Neuronal stem cell (in vitro differentiated cells): ENCODE measurements at regions not wholly inside any gene's neighbourhood (a gene's known extent, or its start where the extent isn't known, plus 50 kb on each side); places are given as distances from the start of the nearest gene placed in this dataset.

ENCODE experiments used
- DNase-seq: peaks from one replicate; pipeline ENCODE4 v3.0.0-alpha.2; 2013; ENCODE audit warnings: low spot score
- H2AFZ ChIP-seq: one replicate; pipeline ENCODE4 v1.6.1; 2013; ENCODE audit warnings: mild to moderate bottlenecking, low read length, inconsistent platforms
- H2AK5ac ChIP-seq: 2 replicates; pipeline ENCODE4 v1.6.1; 2013; ENCODE audit warnings: low read depth, mild to moderate bottlenecking, inconsistent platforms, low read length, moderate library complexity, mixed read lengths
- H2BK120ac ChIP-seq: 2 replicates; pipeline ENCODE4 v1.6.1; 2013; ENCODE audit warnings: low read depth, mild to moderate bottlenecking, inconsistent platforms, low read length, moderate library complexity, mixed read lengths
- H2BK12ac ChIP-seq: one replicate; pipeline ENCODE4 v1.6.1; 2013; ENCODE audit warnings: low read length, inconsistent platforms
- H2BK15ac ChIP-seq: 2 replicates; pipeline ENCODE4 v1.6.1; 2013; ENCODE audit warnings: mild to moderate bottlenecking, low read length, inconsistent platforms, mixed read lengths
- H2BK5ac ChIP-seq: one replicate; pipeline ENCODE4 v1.6.1; 2013; ENCODE audit warnings: inconsistent platforms, mild to moderate bottlenecking, low read length, moderate library complexity
- H3K14ac ChIP-seq: one replicate; pipeline ENCODE4 v1.6.1; 2013; ENCODE audit warnings: low read length, inconsistent platforms
- H3K18ac ChIP-seq: 2 replicates; pipeline ENCODE4 v1.6.1; 2013; ENCODE audit warnings: low read length, inconsistent platforms
- H3K23ac ChIP-seq: 2 replicates; pipeline ENCODE4 v1.6.1; 2013; ENCODE audit warnings: low read depth, mild to moderate bottlenecking, mixed read lengths, low read length, inconsistent platforms; ENCODE audit not compliant: poor library complexity
- H3K27ac ChIP-seq: replicated peaks from 3 replicates; pipeline ENCODE4 v1.5.1; 2013; ENCODE audit warnings: low read length, inconsistent platforms
- H3K27me3 ChIP-seq, 3 experiments: 2 replicates each; pipeline ENCODE4 v1.6.1; 2013; ENCODE audit warnings: low read length in 3 of 3, mild to moderate bottlenecking in 2 of 3, inconsistent platforms in 1 of 3, low read depth in 1 of 3, mixed read lengths in 1 of 3, moderate library complexity in 1 of 3; ENCODE audit not compliant: control insufficient read depth in 3 of 3, insufficient read depth in 3 of 3
- H3K36me3 ChIP-seq, 2 donors: replicated peaks in 1 of 2; 2 replicates each; pipeline ENCODE4 v1.6.1; 2013; ENCODE audit warnings: low read length in 2 of 2; ENCODE audit not compliant: control insufficient read depth in 2 of 2, insufficient read depth in 2 of 2
- H3K4ac ChIP-seq: 2 replicates; pipeline ENCODE4 v1.6.1; 2013; ENCODE audit warnings: inconsistent platforms, mild to moderate bottlenecking, low read length, moderate library complexity
- H3K4me1 ChIP-seq, 2 donors: 1 replicate in 1 of 2; 2 replicates in 1 of 2; pipeline ENCODE4 v1.6.1; 2013; ENCODE audit warnings: low read length in 2 of 2, low read depth in 1 of 2; ENCODE audit not compliant: control insufficient read depth in 2 of 2, insufficient read depth in 1 of 2
- H3K4me2 ChIP-seq: one replicate; pipeline ENCODE4 v1.6.1; 2013; ENCODE audit warnings: mild to moderate bottlenecking, low read length, inconsistent platforms; ENCODE audit not compliant: insufficient read depth, poor library complexity, severe bottlenecking
- H3K4me3 ChIP-seq, 2 donors: 2 replicates each; pipeline ENCODE4 v1.5.1; 2013; ENCODE audit warnings: low read length in 2 of 2, mild to moderate bottlenecking in 2 of 2, inconsistent platforms in 1 of 2, moderate library complexity in 1 of 2
- H3K79me1 ChIP-seq: one replicate; pipeline ENCODE4 v1.6.1; 2013; ENCODE audit warnings: low read depth, mild to moderate bottlenecking, inconsistent platforms, low read length, moderate library complexity
- H3K9ac ChIP-seq: one replicate; pipeline ENCODE4 v1.6.1; 2013; ENCODE audit warnings: mild to moderate bottlenecking, low read depth, low read length, inconsistent platforms; ENCODE audit not compliant: poor library complexity
- H3K9me3 ChIP-seq, 2 donors: replicated peaks in 1 of 2; 2 replicates each; pipeline versions ENCODE3 to v1.6.1; 2013; ENCODE audit warnings: low read length in 2 of 2, mild to moderate bottlenecking in 2 of 2, inconsistent platforms in 1 of 2, low read depth in 1 of 2, mixed read lengths in 1 of 2, moderate library complexity in 1 of 2; ENCODE audit not compliant: control insufficient read depth in 2 of 2, insufficient read depth in 1 of 2
- H4K8ac ChIP-seq: one replicate; pipeline ENCODE4 v1.6.1; 2013; ENCODE audit warnings: low read depth, mild to moderate bottlenecking, inconsistent platforms, low read length, moderate library complexity
- H4K91ac ChIP-seq: one replicate; pipeline ENCODE4 v1.6.1; 2013; ENCODE audit warnings: low read length, low read depth, mild to moderate bottlenecking, inconsistent platforms; ENCODE audit not compliant: poor library complexity
- WGBS, 2 donors: extraction: QIAGEN DNeasy Blood & Tissue Kit; methylation state at CpG; one replicate each; pipeline ENCODE4 v1.1.7; 2013; ENCODE audit warnings: missing lambda C conversion rate in 2 of 2, mixed read lengths in 1 of 2; ENCODE audit not compliant: insufficient read length in 2 of 2, insufficient replicate concordance in 1 of 2; ENCODE audit errors: extremely low coverage in 2 of 2; 5-methylcytosine and 5-hydroxymethylcytosine counted together

DNA sequence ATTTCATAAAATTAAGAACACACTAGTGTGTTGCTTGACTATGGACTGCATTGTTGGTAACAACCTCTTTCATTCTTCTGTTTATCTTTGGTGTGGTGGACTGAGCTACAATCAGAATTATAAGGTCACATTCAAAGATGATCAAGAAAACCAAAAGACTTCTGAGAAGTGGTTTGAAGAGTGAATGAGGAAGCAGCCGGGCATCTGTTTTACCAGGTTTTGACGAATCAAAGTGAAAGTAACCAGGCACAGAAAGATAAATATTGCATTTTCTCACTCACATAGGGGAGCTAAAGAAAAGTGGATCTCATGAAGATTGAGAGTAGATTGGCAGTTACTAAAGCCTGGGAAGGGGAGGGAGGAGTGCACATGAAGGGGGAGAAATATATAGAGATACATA is 589.1 kb downstream of the ZNF608 start:
- H2AK5ac ChIP-seq: no peak overlapping the region
- DNase-seq: no peak
- H3K4me3 ChIP-seq: no peak overlapping the region
- H2BK15ac ChIP-seq: no peak overlapping the region
- WGBS, 2 donors: no CpG with 5 or more reads among the region's 2 CpGs
- no peaks in the 10 kb centered on the region for H3K27me3 ChIP-seq
- no peak overlapping the region for H2BK12ac ChIP-seq
- H2BK120ac ChIP-seq: no peak overlapping the region
- no peak overlapping the region for H4K91ac ChIP-seq
- peaks cover 0 to 26% of the 10 kb centered on the region in 2 donors for H3K9me3 ChIP-seq
- no peaks in the 10 kb centered on the region for H3K4me1 ChIP-seq
- no peak overlapping the region for H2BK5ac ChIP-seq
- H3K36me3 ChIP-seq: no peaks in the 10 kb centered on the region
- H3K23ac ChIP-seq: no peak overlapping the region
- no peak overlapping the region for H2AFZ ChIP-seq
- H3K9ac ChIP-seq: no peak overlapping the region
- no peak overlapping the region for H3K4me2 ChIP-seq
- no peak overlapping the region for H3K27ac ChIP-seq
- H3K14ac ChIP-seq: no peak overlapping the region
- H3K4ac ChIP-seq: no peak overlapping the region
- H3K79me1 ChIP-seq: no peaks in the 10 kb centered on the region
- H4K8ac ChIP-seq: no peak overlapping the region
- H3K18ac ChIP-seq: no peak overlapping the region

DNA sequence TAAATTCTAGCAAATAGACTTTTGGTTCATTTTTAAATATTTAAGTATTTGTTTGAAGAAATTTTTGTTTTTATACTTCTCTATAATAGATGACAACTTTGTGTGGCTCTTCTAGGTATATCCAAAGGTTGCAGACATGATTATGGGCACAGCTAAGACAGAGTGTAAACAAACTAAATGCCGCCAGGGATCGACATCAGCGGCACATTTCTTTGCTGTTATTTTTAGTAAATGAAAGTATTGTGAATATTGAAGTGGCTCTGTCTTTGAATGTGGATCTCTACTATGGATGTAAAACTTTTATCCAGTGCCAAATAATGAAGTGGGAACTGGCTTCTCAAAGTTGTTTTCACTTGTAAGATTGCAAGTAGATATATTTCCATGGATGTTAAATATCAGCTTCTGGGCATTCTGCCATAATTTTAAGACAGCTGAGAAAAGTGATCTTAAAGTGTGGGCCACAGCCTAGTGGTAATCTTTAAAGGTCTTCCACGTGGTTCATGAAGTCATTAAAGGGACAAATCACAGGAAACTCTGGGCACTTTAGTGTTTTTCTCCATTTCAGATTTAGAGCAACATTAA is 589.9 kb downstream of the ZNF608 start:
- H3K4me1 ChIP-seq: no peaks in the 10 kb centered on the region

DNA sequence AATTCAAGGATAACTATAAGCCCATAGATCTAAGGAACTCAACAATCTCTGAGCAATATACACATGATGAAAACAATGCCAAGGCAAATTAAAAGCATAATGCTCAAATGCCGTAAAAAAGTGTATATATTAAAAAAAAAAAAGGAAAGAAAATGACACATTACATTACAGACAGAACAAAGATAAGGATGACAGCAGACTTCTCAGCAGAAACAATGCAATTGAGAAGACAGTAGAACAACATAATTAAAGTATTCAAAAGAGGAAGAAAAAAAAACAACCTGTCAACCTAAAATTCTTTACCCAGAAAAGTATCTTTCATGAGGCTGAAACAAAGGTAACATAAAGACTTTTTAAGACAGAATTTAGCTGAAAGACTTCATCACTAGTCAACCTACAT is 591.7 kb downstream of the ZNF608 start:
- no peaks in the 10 kb centered on the region for H3K27me3 ChIP-seq
- no peak overlapping the region for H2BK120ac ChIP-seq
- H2AK5ac ChIP-seq: no peak overlapping the region
- no peak overlapping the region for H2BK5ac ChIP-seq
- no peak overlapping the region for H4K8ac ChIP-seq
- H2AFZ ChIP-seq: no peak overlapping the region
- H3K9me3 ChIP-seq: peaks cover 0 to 19% of the 10 kb centered on the region in 2 donors
- H3K23ac ChIP-seq: no peak overlapping the region
- no peak for DNase-seq
- no peak overlapping the region for H3K4ac ChIP-seq
- no peak overlapping the region for H3K27ac ChIP-seq
- H2BK15ac ChIP-seq: no peak overlapping the region
- H2BK12ac ChIP-seq: no peak overlapping the region
- no peak overlapping the region for H4K91ac ChIP-seq
- no peaks in the 10 kb centered on the region for H3K79me1 ChIP-seq
- no peak overlapping the region for H3K18ac ChIP-seq
- H3K4me3 ChIP-seq: no peak overlapping the region
- no peaks in the 10 kb centered on the region for H3K36me3 ChIP-seq
- H3K4me1 ChIP-seq: no peaks in the 10 kb centered on the region
- WGBS, 2 donors: no CpG with 5 or more reads among the region's 1 CpG
- H3K4me2 ChIP-seq: no peak overlapping the region
- H3K14ac ChIP-seq: no peak overlapping the region
- H3K9ac ChIP-seq: no peak overlapping the region

More for the DNA sequence above, 589.9 kb downstream of the ZNF608 start:
- H2BK15ac ChIP-seq: no peak overlapping the region
- no peak overlapping the region for H3K4me2 ChIP-seq
- H3K9ac ChIP-seq: no peak overlapping the region
- no peak overlapping the region for H3K27ac ChIP-seq
- no peak overlapping the region for H2BK120ac ChIP-seq
- no peak overlapping the region for H4K8ac ChIP-seq
- no peak for DNase-seq
- H3K4me3 ChIP-seq: no peak overlapping the region
- H2AFZ ChIP-seq: no peak overlapping the region
- no peak overlapping the region for H3K14ac ChIP-seq
- H3K9me3 ChIP-seq: peaks cover 0 to 26% of the 10 kb centered on the region in 2 donors
- H3K36me3 ChIP-seq: no peaks in the 10 kb centered on the region
- H4K91ac ChIP-seq: no peak overlapping the region
- no peak overlapping the region for H2BK12ac ChIP-seq
- H3K4ac ChIP-seq: no peak overlapping the region
- H2BK5ac ChIP-seq: no peak overlapping the region
- no peaks in the 10 kb centered on the region for H3K27me3 ChIP-seq
- no peaks in the 10 kb centered on the region for H3K79me1 ChIP-seq
- WGBS, 2 donors: no CpG with 5 or more reads among the region's 4 CpGs
- no peak overlapping the region for H2AK5ac ChIP-seq
- H3K18ac ChIP-seq: no peak overlapping the region
- no peak overlapping the region for H3K23ac ChIP-seq

DNA sequence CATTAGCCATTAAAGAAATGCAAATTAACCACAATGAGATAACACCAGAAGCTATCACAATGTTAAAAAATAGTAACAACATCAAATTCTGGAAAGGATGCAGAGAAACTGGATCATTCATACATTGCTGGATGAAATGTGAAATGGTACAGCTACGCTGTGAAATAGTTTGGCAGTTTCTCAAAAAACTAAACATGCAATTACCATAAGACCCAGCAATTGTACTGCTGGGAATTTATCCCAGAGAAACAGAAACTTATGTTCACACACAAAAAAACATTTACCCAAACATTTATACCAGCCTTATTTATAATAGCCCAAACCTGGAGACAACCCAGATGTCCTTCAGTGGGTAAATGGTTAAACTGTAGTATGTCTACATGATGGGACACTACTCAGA is 592.9 kb downstream of the ZNF608 start:
- Histone ChIP-seq H3K36me3 (no peaks in the 10 kb centered on the region), H2BK12ac (no peak overlapping the region)
- no CpG with 5 or more reads among the region's 1 CpG for WGBS, 2 donors

More for the DNA sequence above, 592.9 kb downstream of the ZNF608 start:
- Histone ChIP-seq H3K4me2 (no peak overlapping the region), H4K8ac (no peak overlapping the region), H3K9me3 (peaks cover 0 to 19% of the 10 kb centered on the region in 2 donors), H3K4ac (no peak overlapping the region), H3K18ac (no peak overlapping the region), H3K27ac (no peak overlapping the region), H3K79me1 (no peaks in the 10 kb centered on the region), H2BK120ac (no peak overlapping the region), H3K27me3 (no peaks in the 10 kb centered on the region), H3K4me3 (no peak overlapping the region), H3K4me1 (no peaks in the 10 kb centered on the region), H4K91ac (no peak overlapping the region), H2BK5ac (no peak overlapping the region), H2BK15ac (no peak overlapping the region), H2AK5ac (no peak overlapping the region), H3K9ac (no peak overlapping the region), H2AFZ (no peak overlapping the region), H3K14ac (no peak overlapping the region), H3K23ac (no peak overlapping the region)
- no peak for DNase-seq
